MM.1S (cell line): ENCODE measurements at regions not wholly inside any gene's neighbourhood (a gene's known extent, or its start where the extent isn't known, plus 50 kb on each side); places are given as distances from the start of the nearest gene placed in this dataset.
"Not testable (repeated sequence)": the region's sequence is repeated elsewhere in the genome, so short reads cannot be mapped to it uniquely, and the experiment has no call there.

Source experiments
- EZH2 ChIP-seq: fragments of 300-600 bp; sonication (generic); optimal IDR thresholded peaks from 2 replicates; pipeline ENCODE3; 2017; ENCODE audit warnings: low read depth, mild to moderate bottlenecking, antibody characterized with exemption, low read length, mixed read lengths
- TF ChIP-seq, protein P1 (sequence below): fragments of 300-600 bp; sonication (generic); IDR thresholded peaks from 2 replicates; pipeline ENCODE4 v1.5.1; 2016; ENCODE audit warnings: antibody characterized with exemption, low read length, mixed read lengths

DNA sequence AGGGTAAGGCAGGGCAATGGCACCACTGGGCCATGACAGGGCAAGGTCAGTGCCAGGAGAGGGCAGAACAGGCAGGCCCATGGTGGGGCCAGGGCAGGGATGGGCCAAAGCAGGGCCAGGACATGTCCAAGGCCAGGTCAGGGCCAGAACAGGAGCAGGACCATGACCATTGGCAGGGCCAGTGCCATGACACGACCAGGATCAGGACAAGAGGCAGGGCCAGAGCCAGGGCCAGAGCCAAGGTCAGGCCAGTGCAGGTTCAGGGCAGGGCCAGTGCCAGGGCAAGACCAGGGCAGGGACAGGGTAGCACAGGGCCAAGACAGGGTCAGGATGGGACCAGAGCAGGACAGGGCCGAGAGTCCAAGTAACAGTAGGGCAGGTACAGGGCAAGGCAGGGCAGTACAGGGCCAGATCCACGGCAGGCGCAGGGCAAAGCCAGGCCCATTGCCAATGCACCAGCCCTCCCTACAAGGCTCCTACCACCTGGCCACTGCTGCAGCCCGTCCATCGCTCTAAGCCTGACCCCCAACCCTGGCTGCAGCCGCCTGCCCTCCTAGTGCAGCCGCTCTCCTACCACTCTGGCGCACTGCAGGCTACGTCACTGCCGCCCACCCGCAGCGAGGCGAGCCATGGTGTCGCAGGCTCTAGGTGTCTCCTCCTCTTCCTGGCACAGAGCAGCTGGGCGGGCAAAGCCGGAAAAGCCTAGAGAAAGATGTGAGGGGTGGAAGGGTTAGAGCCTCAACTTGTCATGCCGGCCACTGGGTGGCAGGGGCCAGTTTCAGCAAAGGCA is 2876.3 kb downstream of the RPIA start:
- TF ChIP-seq, protein P1, sequence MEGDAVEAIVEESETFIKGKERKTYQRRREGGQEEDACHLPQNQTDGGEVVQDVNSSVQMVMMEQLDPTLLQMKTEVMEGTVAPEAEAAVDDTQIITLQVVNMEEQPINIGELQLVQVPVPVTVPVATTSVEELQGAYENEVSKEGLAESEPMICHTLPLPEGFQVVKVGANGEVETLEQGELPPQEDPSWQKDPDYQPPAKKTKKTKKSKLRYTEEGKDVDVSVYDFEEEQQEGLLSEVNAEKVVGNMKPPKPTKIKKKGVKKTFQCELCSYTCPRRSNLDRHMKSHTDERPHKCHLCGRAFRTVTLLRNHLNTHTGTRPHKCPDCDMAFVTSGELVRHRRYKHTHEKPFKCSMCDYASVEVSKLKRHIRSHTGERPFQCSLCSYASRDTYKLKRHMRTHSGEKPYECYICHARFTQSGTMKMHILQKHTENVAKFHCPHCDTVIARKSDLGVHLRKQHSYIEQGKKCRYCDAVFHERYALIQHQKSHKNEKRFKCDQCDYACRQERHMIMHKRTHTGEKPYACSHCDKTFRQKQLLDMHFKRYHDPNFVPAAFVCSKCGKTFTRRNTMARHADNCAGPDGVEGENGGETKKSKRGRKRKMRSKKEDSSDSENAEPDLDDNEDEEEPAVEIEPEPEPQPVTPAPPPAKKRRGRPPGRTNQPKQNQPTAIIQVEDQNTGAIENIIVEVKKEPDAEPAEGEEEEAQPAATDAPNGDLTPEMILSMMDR = not testable (repeated sequence)
- TF ChIP-seq EZH2 = not testable (repeated sequence)
